ENCODE measurements at regions not wholly inside any gene's neighbourhood (a gene's known extent, or its start where the extent isn't known, plus 50 kb on each side); places are given as distances from the start of the nearest gene placed in this dataset.

DNA sequence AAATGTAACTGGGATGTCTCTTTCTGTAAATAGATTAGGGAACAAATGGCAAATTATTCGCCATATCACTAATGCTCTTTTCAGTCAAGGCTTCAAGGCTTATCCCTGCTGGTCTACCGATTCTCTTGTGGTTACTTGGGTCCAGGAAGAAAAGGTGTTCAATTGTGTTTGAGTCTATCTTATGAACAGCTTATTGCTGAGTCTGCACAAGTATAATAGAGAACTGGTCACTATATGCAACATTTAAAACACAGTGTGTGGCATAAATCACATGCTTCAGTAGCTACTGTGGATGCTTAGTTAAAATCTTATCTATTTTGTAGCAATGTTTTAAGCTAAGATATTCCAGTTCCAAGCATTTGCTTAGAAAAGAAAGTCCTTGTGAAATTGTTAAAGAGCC is 274.2 kb upstream of the FAM174A start:
- DNase-seq (ENCODE audit: insufficient read length, low spot score, missing footprints), result no peak
- H3K27me3 ChIP-seq (ENCODE audit: insufficient read depth, low read length), result no peaks in the 10 kb centered on the region
- no peaks in the 10 kb centered on the region for H3K4me1 ChIP-seq (ENCODE audit: insufficient read depth, low read length)
- no peaks in the 10 kb centered on the region for H3K9me3 ChIP-seq (ENCODE audit: low read depth, low read length)
- no peaks in the 10 kb centered on the region for H4K20me1 ChIP-seq (ENCODE audit: insufficient read depth, low read length)
- no peak overlapping the region for H3K27ac ChIP-seq (ENCODE audit: low read depth, low read length)
- TF ChIP-seq, protein P1, sequence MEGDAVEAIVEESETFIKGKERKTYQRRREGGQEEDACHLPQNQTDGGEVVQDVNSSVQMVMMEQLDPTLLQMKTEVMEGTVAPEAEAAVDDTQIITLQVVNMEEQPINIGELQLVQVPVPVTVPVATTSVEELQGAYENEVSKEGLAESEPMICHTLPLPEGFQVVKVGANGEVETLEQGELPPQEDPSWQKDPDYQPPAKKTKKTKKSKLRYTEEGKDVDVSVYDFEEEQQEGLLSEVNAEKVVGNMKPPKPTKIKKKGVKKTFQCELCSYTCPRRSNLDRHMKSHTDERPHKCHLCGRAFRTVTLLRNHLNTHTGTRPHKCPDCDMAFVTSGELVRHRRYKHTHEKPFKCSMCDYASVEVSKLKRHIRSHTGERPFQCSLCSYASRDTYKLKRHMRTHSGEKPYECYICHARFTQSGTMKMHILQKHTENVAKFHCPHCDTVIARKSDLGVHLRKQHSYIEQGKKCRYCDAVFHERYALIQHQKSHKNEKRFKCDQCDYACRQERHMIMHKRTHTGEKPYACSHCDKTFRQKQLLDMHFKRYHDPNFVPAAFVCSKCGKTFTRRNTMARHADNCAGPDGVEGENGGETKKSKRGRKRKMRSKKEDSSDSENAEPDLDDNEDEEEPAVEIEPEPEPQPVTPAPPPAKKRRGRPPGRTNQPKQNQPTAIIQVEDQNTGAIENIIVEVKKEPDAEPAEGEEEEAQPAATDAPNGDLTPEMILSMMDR (IDR thresholded peaks at IDR 0.05; ENCODE audit: extremely low read depth, low read depth, low read length), result no peak
- no peak overlapping the region for H3K4me2 ChIP-seq (ENCODE audit: insufficient read depth, low read length)
- no peak overlapping the region for H3K4me3 ChIP-seq (ENCODE audit: insufficient read depth, low read length)
- H2AFZ ChIP-seq (ENCODE audit: low read length), result no peak overlapping the region
- no peaks in the 10 kb centered on the region for H3K36me3 ChIP-seq (ENCODE audit: insufficient read depth, low read length)
- no peaks in the 10 kb centered on the region for H3K79me2 ChIP-seq (ENCODE audit: insufficient read depth, low read length)

DNA sequence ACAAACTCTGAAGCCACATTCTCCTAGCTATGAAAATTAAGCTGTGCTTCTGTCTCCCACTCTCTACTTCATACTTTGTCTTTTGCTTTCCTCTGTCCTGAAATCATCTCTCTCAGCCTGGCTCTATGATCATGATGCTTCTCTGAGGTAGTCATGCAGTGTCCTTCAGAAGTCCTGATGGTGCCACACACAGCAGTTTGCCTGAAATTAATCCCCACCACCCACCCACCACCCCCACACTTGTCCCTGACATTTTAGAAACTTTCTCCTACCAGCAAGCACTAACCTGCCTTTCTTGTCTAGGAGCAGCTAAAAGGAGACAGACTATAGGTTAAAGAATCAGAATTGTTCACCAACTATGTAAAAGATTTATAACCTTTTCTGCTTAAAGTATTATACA is 282.2 kb upstream of the FAM174A start:
- Histone ChIP-seq H3K4me2 (ENCODE audit: insufficient read depth, low read length) (no peak overlapping the region), H3K9me3 (ENCODE audit: low read depth, low read length) (no peaks in the 10 kb centered on the region), H2AFZ (ENCODE audit: low read length) (no peak overlapping the region), H3K4me1 (ENCODE audit: insufficient read depth, low read length) (no peaks in the 10 kb centered on the region), H3K4me3 (ENCODE audit: insufficient read depth, low read length) (no peak overlapping the region), H3K27ac (ENCODE audit: low read depth, low read length) (no peak overlapping the region), H3K79me2 (ENCODE audit: insufficient read depth, low read length) (no peaks in the 10 kb centered on the region), H3K27me3 (ENCODE audit: insufficient read depth, low read length) (no peaks in the 10 kb centered on the region), H4K20me1 (ENCODE audit: insufficient read depth, low read length) (no peaks in the 10 kb centered on the region), H3K36me3 (ENCODE audit: insufficient read depth, low read length) (no peaks in the 10 kb centered on the region)
- TF ChIP-seq, protein P1 (IDR thresholded peaks at IDR 0.05; ENCODE audit: extremely low read depth, low read depth, low read length), result no peak
- no peak for DNase-seq (ENCODE audit: insufficient read length, low spot score, missing footprints)

DNA sequence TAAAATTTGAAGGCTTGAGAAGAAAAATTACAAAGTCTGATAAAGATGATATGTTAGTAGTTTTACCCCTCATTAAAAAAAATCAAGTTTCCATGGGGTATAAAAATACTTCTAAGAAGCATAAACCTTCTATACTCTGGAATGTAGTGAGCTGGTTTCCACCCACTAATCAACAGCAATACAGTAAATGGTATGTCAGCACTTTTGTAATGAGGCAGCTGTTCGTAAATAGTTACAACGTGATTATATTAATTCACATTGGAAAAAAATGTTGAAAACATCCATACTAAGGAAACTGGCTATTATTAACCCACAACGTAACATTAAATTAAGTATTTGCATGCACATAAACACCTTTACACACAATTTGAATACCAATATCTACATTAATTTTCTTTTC is 283.1 kb upstream of the FAM174A start:
- Histone ChIP-seq H2AFZ (ENCODE audit: low read length) (no peak overlapping the region), H3K4me2 (ENCODE audit: insufficient read depth, low read length) (no peak overlapping the region), H3K4me3 (ENCODE audit: insufficient read depth, low read length) (no peak overlapping the region), H3K4me1 (ENCODE audit: insufficient read depth, low read length) (no peaks in the 10 kb centered on the region), H3K27me3 (ENCODE audit: insufficient read depth, low read length) (no peaks in the 10 kb centered on the region), H3K79me2 (ENCODE audit: insufficient read depth, low read length) (no peaks in the 10 kb centered on the region), H3K36me3 (ENCODE audit: insufficient read depth, low read length) (no peaks in the 10 kb centered on the region), H3K27ac (ENCODE audit: low read depth, low read length) (no peak overlapping the region), H4K20me1 (ENCODE audit: insufficient read depth, low read length) (no peaks in the 10 kb centered on the region), H3K9me3 (ENCODE audit: low read depth, low read length) (no peaks in the 10 kb centered on the region)
- DNase-seq (ENCODE audit: insufficient read length, low spot score, missing footprints), result no peak
- TF ChIP-seq, protein P1 (IDR thresholded peaks at IDR 0.05; ENCODE audit: extremely low read depth, low read depth, low read length), result no peak

DNA sequence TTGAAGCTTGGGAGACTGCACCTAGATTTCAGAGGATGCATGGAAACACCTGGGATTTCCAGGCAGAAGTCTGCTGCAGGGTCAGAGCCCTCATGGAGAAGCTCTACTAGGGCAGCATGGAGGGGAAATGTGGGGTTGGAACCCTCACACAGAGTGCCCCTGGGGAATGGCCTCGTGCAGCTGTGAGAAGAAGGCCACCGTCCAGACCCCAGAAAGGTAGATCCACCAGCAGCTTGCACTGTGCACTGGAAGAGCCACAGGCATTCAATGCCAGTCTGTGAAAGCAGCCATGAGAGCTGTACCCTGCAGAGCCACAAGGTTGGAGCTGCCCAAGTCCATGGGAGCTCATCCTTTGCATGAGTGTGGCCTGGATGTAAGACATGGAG is 285.3 kb upstream of the FAM174A start:
- Histone ChIP-seq H2AFZ (ENCODE audit: low read length) (no peak overlapping the region), H3K79me2 (ENCODE audit: insufficient read depth, low read length) (no peaks in the 10 kb centered on the region), H3K27ac (ENCODE audit: low read depth, low read length) (no peak overlapping the region), H3K4me2 (ENCODE audit: insufficient read depth, low read length) (no peak overlapping the region), H3K9me3 (ENCODE audit: low read depth, low read length) (no peaks in the 10 kb centered on the region), H4K20me1 (ENCODE audit: insufficient read depth, low read length) (no peaks in the 10 kb centered on the region), H3K36me3 (ENCODE audit: insufficient read depth, low read length) (no peaks in the 10 kb centered on the region), H3K27me3 (ENCODE audit: insufficient read depth, low read length) (no peaks in the 10 kb centered on the region), H3K4me3 (ENCODE audit: insufficient read depth, low read length) (no peak overlapping the region), H3K4me1 (ENCODE audit: insufficient read depth, low read length) (no peaks in the 10 kb centered on the region)
- DNase-seq (ENCODE audit: insufficient read length, low spot score, missing footprints), result no peak
- TF ChIP-seq, protein P1 (IDR thresholded peaks at IDR 0.05; ENCODE audit: extremely low read depth, low read depth, low read length), result no peak
